OCI-LY7 (cell line): ENCODE measurements at regions not wholly inside any gene's neighbourhood (a gene's known extent, or its start where the extent isn't known, plus 50 kb on each side); places are given as distances from the start of the nearest gene placed in this dataset.
"Not testable (repeated sequence)": the region's sequence is repeated elsewhere in the genome, so short reads cannot be mapped to it uniquely, and the experiment has no call there.

ENCODE experiments used
- BruUV-seq: library from RNA; stranded (reverse); fragments of 400-500 nt; replicated peaks from 2 replicates; lab custom pipeline; 2021; lab: Mats Ljungman, UMichigan
- CTCF ChIA-PET: fragments of 300-600 bp; sonication (Branson Sonifier 250); formaldehyde crosslinking; loops from one replicate; lab custom pipeline; 2022; ENCODE audit warnings: antibody characterized with exemption; ENCODE audit not compliant: unreplicated experiment; lab: Charles Lee
- POLR2A ChIA-PET: fragments of 300-600 bp; sonication (Branson Sonifier 250); formaldehyde crosslinking; loops from one replicate; lab custom pipeline; 2022; ENCODE audit warnings: antibody characterized with exemption; lab: Charles Lee
- DNase-seq: peaks from one replicate; pipeline ENCODE4 v3.0.0-alpha.2; 2015; ENCODE audit warnings: low spot score
- H2AFZ ChIP-seq: fragments of 200-600 bp; sonication (generic), shearing (Covaris generic); 2 replicates; pipeline ENCODE4 v1.6.1; 2014; ENCODE audit warnings: mild to moderate bottlenecking, antibody characterized with exemption, low read length, moderate library complexity
- H3K27ac ChIP-seq: fragments of 200-600 bp; sonication (generic); 2 replicates; pipeline ENCODE4 v1.5.1; 2014; ENCODE audit warnings: mixed run types, low read depth, mild to moderate bottlenecking, moderate library complexity, low read length, inconsistent platforms; ENCODE audit not compliant: poor library complexity, severe bottlenecking
- H3K36me3 ChIP-seq: fragments of 200-600 bp; sonication (generic); 2 replicates; pipeline ENCODE4 v1.6.1; 2014; ENCODE audit warnings: mild to moderate bottlenecking, antibody characterized with exemption, low read length, moderate library complexity, mixed read lengths; ENCODE audit not compliant: insufficient read depth
- H3K4me1 ChIP-seq: fragments of 200-600 bp; sonication (generic); 2 replicates; pipeline ENCODE4 v1.5.1; 2014; ENCODE audit warnings: mild to moderate bottlenecking, low read length; ENCODE audit not compliant: insufficient read depth, poor library complexity, severe bottlenecking
- H3K4me2 ChIP-seq: fragments of 200-600 bp; sonication (generic); 2 replicates; pipeline ENCODE4 v1.6.1; 2014; ENCODE audit warnings: mild to moderate bottlenecking, low read length
- H3K4me3 ChIP-seq: fragments of 200-600 bp; sonication (generic); 2 replicates; pipeline ENCODE4 v1.5.1; 2014; ENCODE audit warnings: mild to moderate bottlenecking, low read depth, low read length; ENCODE audit not compliant: poor library complexity, severe bottlenecking
- H3K79me2 ChIP-seq: fragments of 200-600 bp; sonication (generic); 2 replicates; pipeline ENCODE4 v1.6.1; 2016; ENCODE audit warnings: low read depth, mild to moderate bottlenecking, low read length, moderate library complexity, mixed read lengths; ENCODE audit not compliant: insufficient read depth
- H3K9me2 ChIP-seq: fragments of 200-600 bp; sonication (generic); 2 replicates; pipeline ENCODE4 v1.6.1; 2016; ENCODE audit warnings: mild to moderate bottlenecking, low read length, mixed read lengths; ENCODE audit not compliant: insufficient read depth
- H3K9me3 ChIP-seq: fragments of 200-600 bp; sonication (generic); 2 replicates; pipeline ENCODE4 v1.6.1; 2014; ENCODE audit warnings: mild to moderate bottlenecking, mixed run types, low read length, mixed read lengths
- H4K20me1 ChIP-seq: fragments of 200-600 bp; sonication (generic); 2 replicates; pipeline ENCODE4 v1.6.1; 2014; ENCODE audit warnings: mild to moderate bottlenecking, antibody characterized with exemption, low read length, moderate library complexity, mixed read lengths; ENCODE audit not compliant: insufficient read depth
- CTCF ChIP-seq: fragments of 200-600 bp; sonication (generic); conservative IDR thresholded peaks from 2 replicates; pipeline ENCODE4 v1.5.1; 2014; ENCODE audit warnings: mild to moderate bottlenecking, antibody characterized with exemption, low read length, moderate library complexity, mixed read lengths
- EZH2phosphoT487 ChIP-seq: fragments of 200-600 bp; sonication (generic); IDR thresholded peaks from 2 replicates; pipeline ENCODE4 v1.6.1; 2018; ENCODE audit warnings: low read depth, borderline replicate concordance, mild to moderate bottlenecking, mixed run types, antibody characterized with exemption, low read length, moderate library complexity, mixed read lengths
- intact Hi-C: fragments of 100-400 bp; cut with micrococcal nuclease; formaldehyde crosslinking; loops from one replicate; pipeline ENCODE4 v1.10.0; 2022; ENCODE audit not compliant: unreplicated experiment

- H3K36me3 ChIP-seq: no peaks in the 10 kb centered on the region
- H3K79me2 ChIP-seq: no peaks in the 10 kb centered on the region
- H2AFZ ChIP-seq: no peak overlapping the region
- no peak overlapping the region for H3K4me2 ChIP-seq
- no peak overlapping the region for H3K4me3 ChIP-seq
- no peaks in the 10 kb centered on the region for H3K4me1 ChIP-seq
- intact Hi-C loops: no loop called here
- BruUV-seq: no TSS peak
- no peak for DNase-seq
- no peaks in the 10 kb centered on the region for H3K9me3 ChIP-seq
- ChIA-PET CTCF (no interaction called here), POLR2A (no interaction called here)
- H4K20me1 ChIP-seq: no peaks in the 10 kb centered on the region
- no peak overlapping the region for H3K27ac ChIP-seq
- no peak for TF ChIP-seq CTCF
- no peak for TF ChIP-seq EZH2phosphoT487
- no peaks in the 10 kb centered on the region for H3K9me2 ChIP-seq
Observed at GRCh38 chr9:29233193-29233592, 1659.9 kb upstream of the C9orf72 start.

DNA sequence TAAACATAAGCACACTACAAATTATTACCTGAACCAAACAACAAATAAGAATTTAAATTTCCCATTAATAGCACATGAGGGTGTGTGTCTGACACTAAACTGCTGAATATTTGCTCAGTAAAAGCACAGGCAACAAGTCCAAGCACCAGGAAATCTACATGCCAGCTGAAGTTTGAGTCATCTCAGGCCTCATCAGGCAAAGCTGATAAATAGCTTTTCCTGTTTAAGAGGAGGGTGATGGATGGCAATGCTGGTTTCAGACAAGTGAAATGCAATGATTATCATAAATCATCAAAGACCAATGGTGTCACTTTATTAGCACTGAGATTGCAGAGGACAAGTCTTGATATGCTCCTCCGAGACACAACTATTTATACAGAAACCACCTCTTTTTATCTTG lies 1668.0 kb upstream of the C9orf72 start:
- H3K36me3 ChIP-seq: no peaks in the 10 kb centered on the region
- no peak for DNase-seq
- no peak overlapping the region for H2AFZ ChIP-seq
- no peaks in the 10 kb centered on the region for H4K20me1 ChIP-seq
- POLR2A ChIA-PET: interaction anchor here (0.6 kb wide), 1 partner anchor 690 kb away, joined by 4 read pairs; no protein-coding TSS in a partner anchor
- H3K4me2 ChIP-seq: no peak overlapping the region
- CTCF ChIA-PET: no interaction called here
- no TSS peak for BruUV-seq
- H3K4me1 ChIP-seq: no peaks in the 10 kb centered on the region
- no peaks in the 10 kb centered on the region for H3K79me2 ChIP-seq
- H3K9me2 ChIP-seq: no peaks in the 10 kb centered on the region
- H3K4me3 ChIP-seq: no peak overlapping the region
- intact Hi-C loops: no loop called here
- TF ChIP-seq CTCF (no peak), EZH2phosphoT487 (no peak)
- no peak overlapping the region for H3K27ac ChIP-seq
- H3K9me3 ChIP-seq: no peaks in the 10 kb centered on the region

GRCh38 chr9:29245351-29245750 lies 1672.1 kb upstream of the C9orf72 start:
- H4K20me1 ChIP-seq: no peaks in the 10 kb centered on the region
- DNase-seq: no peak
- H3K4me2 ChIP-seq: no peak overlapping the region
- H3K4me1 ChIP-seq: no peaks in the 10 kb centered on the region
- no peaks in the 10 kb centered on the region for H3K79me2 ChIP-seq
- ChIA-PET POLR2A (interaction anchor here (0.6 to 0.7 kb wide), 3 partner anchors 23 to 1482 kb away, joined by 3 to 6 read pairs (median 5); no protein-coding TSS in a partner anchor), CTCF (no interaction called here)
- H3K27ac ChIP-seq: no peak overlapping the region
- H3K36me3 ChIP-seq: no peaks in the 10 kb centered on the region
- H3K4me3 ChIP-seq: no peak overlapping the region
- no peaks in the 10 kb centered on the region for H3K9me2 ChIP-seq
- H2AFZ ChIP-seq: no peak overlapping the region
- intact Hi-C loops: no loop called here
- TF ChIP-seq CTCF (no peak), EZH2phosphoT487 (no peak)
- no TSS peak for BruUV-seq
- H3K9me3 ChIP-seq: no peaks in the 10 kb centered on the region

GRCh38 chr9:29270400-29270799 lies 1697.1 kb upstream of the C9orf72 start:
- H3K9me2 ChIP-seq, H3K4me1 ChIP-seq, POLR2A ChIA-PET, H3K79me2 ChIP-seq, H3K27ac ChIP-seq, BruUV-seq, H3K9me3 ChIP-seq, H3K4me2 ChIP-seq, CTCF ChIA-PET, intact Hi-C loops, H3K4me3 ChIP-seq, H2AFZ ChIP-seq, DNase-seq, H4K20me1 ChIP-seq, H3K36me3 ChIP-seq: not testable (repeated sequence)
